Liver (tissue), 8 donors: ENCODE measurements at regions not wholly inside any gene's neighbourhood (a gene's known extent, or its start where the extent isn't known, plus 50 kb on each side); places are given as distances from the start of the nearest gene placed in this dataset.
"Not testable (repeated sequence)": the region's sequence is repeated elsewhere in the genome, so short reads cannot be mapped to it uniquely, and the experiment has no call there.

Experiments
- DNase-seq: peaks from one replicate; pipeline ENCODE4 v3.0.0-alpha.2; 2017; ENCODE audit warnings: low spot score
- H3K27ac ChIP-seq, 2 donors: one replicate each; pipeline ENCODE4 v1.7.0; 2013; ENCODE audit warnings: inconsistent platforms in 2 of 2, low read length in 2 of 2, control low read depth in 1 of 2, low read depth in 1 of 2, mild to moderate bottlenecking in 1 of 2
- H3K27me3 ChIP-seq, 4 donors: one replicate each; pipeline versions ENCODE4 v1.6.1 to v1.7.0; 2013; ENCODE audit warnings: low read length in 3 of 4, inconsistent platforms in 1 of 4, mild to moderate bottlenecking in 1 of 4, moderate library complexity in 1 of 4; ENCODE audit not compliant: control insufficient read depth in 4 of 4, insufficient read depth in 4 of 4
- H3K36me3 ChIP-seq, 4 donors: one replicate each; pipeline versions ENCODE4 v1.6.1 to v1.7.0; 2013; ENCODE audit warnings: low read length in 3 of 4, mild to moderate bottlenecking in 3 of 4, low read depth in 1 of 4, moderate library complexity in 1 of 4; ENCODE audit not compliant: control insufficient read depth in 4 of 4, insufficient read depth in 3 of 4
- H3K4me1 ChIP-seq, 4 donors: one replicate each; pipeline versions ENCODE4 v1.6.1 to v1.7.0; 2013; ENCODE audit warnings: low read length in 3 of 4, mild to moderate bottlenecking in 3 of 4, moderate library complexity in 1 of 4; ENCODE audit not compliant: control insufficient read depth in 4 of 4, insufficient read depth in 4 of 4
- H3K4me3 ChIP-seq, 3 donors: one replicate each; pipeline versions ENCODE4 v1.6.1 to v1.7.0; 2013; ENCODE audit warnings: low read length in 3 of 3, control low read depth in 1 of 3, low read depth in 1 of 3, mild to moderate bottlenecking in 1 of 3
- H3K9ac ChIP-seq, 2 donors: one replicate each; pipeline ENCODE4 v1.7.0; 2013; ENCODE audit warnings: low read length in 2 of 2, mild to moderate bottlenecking in 2 of 2, moderate library complexity in 2 of 2, control low read depth in 1 of 2, low read depth in 1 of 2
- H3K9me3 ChIP-seq, 4 donors: one replicate each; pipeline versions ENCODE4 v1.6.1 to v1.7.0; 2013; ENCODE audit warnings: low read length in 3 of 4; ENCODE audit not compliant: control insufficient read depth in 4 of 4
- ATF3 ChIP-seq: IDR thresholded peaks from 2 replicates; pipeline ENCODE4 v1.6.1; 2016; ENCODE audit warnings: antibody characterized with exemption
- CTCF ChIP-seq: fragments of 150-350 bp; IDR thresholded peaks from 2 replicates; pipeline ENCODE4 v1.5.1; 2017; ENCODE audit warnings: improper control_type of control experiment, low read depth, low read length; ENCODE audit not compliant: missing input control
- EGR1 ChIP-seq, 2 donors: IDR thresholded peaks; 2 replicates each; pipeline ENCODE4 v1.6.1; 2016 to 2018; ENCODE audit warnings: antibody characterized with exemption in 2 of 2, low read depth in 2 of 2
- FOXA1 ChIP-seq: IDR thresholded peaks from 2 replicates; pipeline ENCODE4 v1.6.1; 2016; ENCODE audit warnings: antibody characterized with exemption
- FOXA2 ChIP-seq: IDR thresholded peaks from 2 replicates; pipeline ENCODE4 v1.6.1; 2016; ENCODE audit warnings: antibody characterized with exemption
- HNF4A ChIP-seq, 2 donors: conservative IDR thresholded peaks; 2 replicates each; pipeline ENCODE4 v1.6.1; 2016; ENCODE audit warnings: antibody characterized with exemption in 2 of 2, mild to moderate bottlenecking in 2 of 2
- HNF4G ChIP-seq: IDR thresholded peaks from 2 replicates; pipeline ENCODE4 v1.6.1; 2016; ENCODE audit warnings: antibody characterized with exemption
- JUND ChIP-seq, 2 donors: IDR thresholded peaks; 2 replicates each; pipeline ENCODE4 v1.6.1; 2016; ENCODE audit warnings: antibody characterized with exemption in 2 of 2
- MAX ChIP-seq: IDR thresholded peaks from 2 replicates; pipeline ENCODE4 v1.6.1; 2016; ENCODE audit warnings: antibody characterized with exemption
- NR2F2 ChIP-seq: IDR thresholded peaks from 2 replicates; pipeline ENCODE4 v1.6.1; 2016; ENCODE audit warnings: antibody characterized with exemption
- RAD21 ChIP-seq, 2 donors: IDR thresholded peaks; 2 replicates each; pipeline ENCODE4 v1.6.1; 2016; ENCODE audit warnings: antibody characterized with exemption in 2 of 2, mild to moderate bottlenecking in 2 of 2
- REST ChIP-seq: IDR thresholded peaks from 2 replicates; pipeline ENCODE4 v1.6.1; 2016; ENCODE audit warnings: antibody characterized with exemption, mild to moderate bottlenecking
- RXRA ChIP-seq, 2 donors: IDR thresholded peaks; 2 replicates each; pipeline ENCODE4 v1.6.1; 2017 to 2018; ENCODE audit warnings: antibody characterized with exemption in 2 of 2, mild to moderate bottlenecking in 1 of 2
- SP1 ChIP-seq: IDR thresholded peaks from 2 replicates; pipeline ENCODE4 v1.6.1; 2018; ENCODE audit warnings: antibody characterized with exemption, mild to moderate bottlenecking
- TAF1 ChIP-seq: conservative IDR thresholded peaks from 2 replicates; pipeline ENCODE4 v1.6.1; 2016; ENCODE audit warnings: antibody characterized with exemption, mild to moderate bottlenecking
- YY1 ChIP-seq: IDR thresholded peaks from 2 replicates; pipeline ENCODE4 v1.6.1; 2016; ENCODE audit warnings: antibody characterized with exemption, mild to moderate bottlenecking
- ZBTB33 ChIP-seq: IDR thresholded peaks from 2 replicates; pipeline ENCODE4 v1.6.1; 2016; ENCODE audit warnings: antibody characterized with exemption
- WGBS: extraction: QIAGEN DNeasy Blood & Tissue Kit; methylation state at CpG from one replicate; pipeline ENCODE4 v1.1.7; 2013; 5-methylcytosine and 5-hydroxymethylcytosine counted together
- donor health status: healthy.
- donor health status: healthy.
- donor health status: healthy.
- donor health status: healthy.
- donor health status: healthy.

GRCh38 chr4:59671037-59671436 lies 1529.1 kb upstream of the ADGRL3 start:
- H3K9ac ChIP-seq = no peak overlapping the region
- peaks cover 0 to 4% (median 1%) of the 10 kb centered on the region in 4 donors for H3K4me1 ChIP-seq
- no peak overlapping the region for H3K4me3 ChIP-seq
- WGBS = 96% methylated on average over 1 of the region's 1 CpG
- no peak overlapping the region for H3K27ac ChIP-seq
- DNase-seq = no peak
- TF ChIP-seq EGR1 (IDR thresholded peaks at IDR 0.05; ENCODE audit: low read depth in 2 of 2) (no peak), RXRA (IDR thresholded peaks at IDR 0.05) (no peak), HNF4G (no peak), JUND (IDR thresholded peaks at IDR 0.05) (no peak), ATF3 (no peak), TAF1 (no peak), YY1 (no peak), NR2F2 (no peak), MAX (no peak), ZBTB33 (no peak), HNF4A (conservative IDR thresholded peaks at IDR 0.05) (no peak), FOXA1 (no peak), CTCF (no peak)
- H3K27me3 ChIP-seq = no peaks in the 10 kb centered on the region
- H3K9me3 ChIP-seq = no peaks in the 10 kb centered on the region
- H3K36me3 ChIP-seq = no peaks in the 10 kb centered on the region

GRCh38 chr4:59676389-59676788 lies 1523.7 kb upstream of the ADGRL3 start:
- Histone ChIP-seq H3K9me3 (no peaks in the 10 kb centered on the region), H3K4me1 (no peaks in the 10 kb centered on the region), H3K9ac (no peak overlapping the region), H3K27ac (no peak overlapping the region), H3K4me3 (no peak overlapping the region), H3K36me3 (no peaks in the 10 kb centered on the region), H3K27me3 (no peaks in the 10 kb centered on the region)
- WGBS = 61% methylated on average over 1 of the region's 1 CpG
- TF ChIP-seq REST (no peak), YY1 (no peak), SP1 (no peak), FOXA1 (no peak), RAD21 (IDR thresholded peaks at IDR 0.05) (no peak), ATF3 (no peak), FOXA2 (no peak), MAX (no peak), RXRA (IDR thresholded peaks at IDR 0.05) (no peak), EGR1 (IDR thresholded peaks at IDR 0.05; ENCODE audit: low read depth in 2 of 2) (no peak)
- no peak for DNase-seq

- not testable (repeated sequence) for H3K27ac ChIP-seq, H3K4me3 ChIP-seq
These were observed 1523.1 kb upstream of the ADGRL3 start for GRCh38 chr4:59676992-59677391.

More at GRCh38 chr4:59676992-59677391, 1523.1 kb upstream of the ADGRL3 start:
- not testable (repeated sequence) for H3K9ac ChIP-seq, DNase-seq, H3K27me3 ChIP-seq, H3K36me3 ChIP-seq, H3K9me3 ChIP-seq, H3K4me1 ChIP-seq
- 77% methylated on average over 2 of the region's 2 CpGs for WGBS
